A549 (cell line): ENCODE measurements at regions not wholly inside any gene's neighbourhood (a gene's known extent, or its start where the extent isn't known, plus 50 kb on each side); places are given as distances from the start of the nearest gene placed in this dataset.

Experiments
- CTCF ChIP-seq: fragments of >200 bp; sonication (Bioruptor Twin); formaldehyde crosslinking; IDR thresholded peaks from 3 replicates; pipeline ENCODE4 v1.5.1; 2016
- MAX ChIP-seq: IDR thresholded peaks from 2 replicates; pipeline ENCODE4 v1.6.1; 2012

GRCh38 chr5:57939771-57940170 is 457.2 kb upstream of the ACTBL2 start:
- TF ChIP-seq CTCF (no peak), MAX (no peak)
